Fibroblast of lung (primary cell): ENCODE measurements at regions not wholly inside any gene's neighbourhood (a gene's known extent, or its start where the extent isn't known, plus 50 kb on each side); places are given as distances from the start of the nearest gene placed in this dataset.

Experiments
- EZH2 ChIP-seq: IDR thresholded peaks from 2 replicates; pipeline ENCODE4 v1.5.1; 2012; ENCODE audit warnings: low read length, control low read depth, mild to moderate bottlenecking; ENCODE audit errors: missing control alignments
- TF ChIP-seq, protein P1 (sequence below), 2 donors: IDR thresholded peaks in 1 of 2; conservative IDR thresholded peaks in 1 of 2; 1 replicate in 1 of 2; 2 replicates in 1 of 2; pipeline ENCODE4 v1.5.1; 2011 to 2012; ENCODE audit warnings: low read length in 2 of 2, control low read depth in 1 of 2, inconsistent platforms in 1 of 2, low read depth in 1 of 2, mild to moderate bottlenecking in 1 of 2

DNA sequence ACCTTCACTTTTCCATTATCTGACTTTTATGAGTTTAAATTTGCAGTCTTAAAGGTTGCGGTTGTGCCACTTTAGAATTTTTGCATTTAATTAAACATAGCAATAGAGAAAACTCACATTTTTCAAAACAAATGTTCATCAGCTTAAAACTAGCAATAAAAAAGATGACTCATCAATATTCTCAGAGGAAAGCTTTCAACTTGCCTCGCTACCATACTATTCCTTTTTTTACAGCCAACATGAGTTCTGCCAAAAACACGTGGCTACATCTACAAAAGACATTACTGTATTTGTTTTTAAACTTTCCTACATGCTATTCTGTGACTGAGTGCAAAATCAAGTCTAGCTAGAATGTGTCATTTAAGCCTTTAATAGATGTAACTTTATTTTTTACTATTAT, 497.1 kb downstream of the RPS29 start:
- TF ChIP-seq, protein P1, sequence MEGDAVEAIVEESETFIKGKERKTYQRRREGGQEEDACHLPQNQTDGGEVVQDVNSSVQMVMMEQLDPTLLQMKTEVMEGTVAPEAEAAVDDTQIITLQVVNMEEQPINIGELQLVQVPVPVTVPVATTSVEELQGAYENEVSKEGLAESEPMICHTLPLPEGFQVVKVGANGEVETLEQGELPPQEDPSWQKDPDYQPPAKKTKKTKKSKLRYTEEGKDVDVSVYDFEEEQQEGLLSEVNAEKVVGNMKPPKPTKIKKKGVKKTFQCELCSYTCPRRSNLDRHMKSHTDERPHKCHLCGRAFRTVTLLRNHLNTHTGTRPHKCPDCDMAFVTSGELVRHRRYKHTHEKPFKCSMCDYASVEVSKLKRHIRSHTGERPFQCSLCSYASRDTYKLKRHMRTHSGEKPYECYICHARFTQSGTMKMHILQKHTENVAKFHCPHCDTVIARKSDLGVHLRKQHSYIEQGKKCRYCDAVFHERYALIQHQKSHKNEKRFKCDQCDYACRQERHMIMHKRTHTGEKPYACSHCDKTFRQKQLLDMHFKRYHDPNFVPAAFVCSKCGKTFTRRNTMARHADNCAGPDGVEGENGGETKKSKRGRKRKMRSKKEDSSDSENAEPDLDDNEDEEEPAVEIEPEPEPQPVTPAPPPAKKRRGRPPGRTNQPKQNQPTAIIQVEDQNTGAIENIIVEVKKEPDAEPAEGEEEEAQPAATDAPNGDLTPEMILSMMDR (conservative IDR thresholded peaks at IDR 0.05 in 1 of 2, IDR thresholded peaks at IDR 0.05 in 1 of 2; ENCODE audit: low read depth in 1 of 2, low read length in 2 of 2): no peak
- TF ChIP-seq EZH2: no peak
